CD1c-positive myeloid dendritic cell (primary cell): ENCODE measurements at regions not wholly inside any gene's neighbourhood (a gene's known extent, or its start where the extent isn't known, plus 50 kb on each side); places are given as distances from the start of the nearest gene placed in this dataset.
A peak's percentile ranks its signal among the peaks of the same experiment; 100 is the strongest.
"Not testable (repeated sequence)": the region's sequence is repeated elsewhere in the genome, so short reads cannot be mapped to it uniquely, and the experiment has no call there.

ENCODE experiments used
- DNase-seq: peaks from one replicate; pipeline ENCODE4 v3.0.0-alpha.2; 2016; ENCODE audit errors: extremely low spot score

GRCh38 chr6:28658475-28659249 is 133.0 kb downstream of the GPX5 start:
- DNase-seq: no peak

- DNase-seq: no peak
Observed at GRCh38 chr6:28659250-28659566, 133.5 kb downstream of the GPX5 start.

- no peak for DNase-seq
Observed at GRCh38 chr6:28661097-28661713, 135.5 kb downstream of the GPX5 start.

GRCh38 chr6:28664870-28665396 is 139.3 kb downstream of the GPX5 start:
- no peak for DNase-seq

- no peak for DNase-seq
Observed at GRCh38 chr6:28673417-28673786, 147.7 kb downstream of the GPX5 start.

GRCh38 chr6:28673787-28674671 is 148.3 kb downstream of the GPX5 start:
- DNase-seq: no peak

- no peak for DNase-seq
Observed at GRCh38 chr6:28675600-28675999, 149.9 kb downstream of the GPX5 start.

GRCh38 chr6:28682542-28682941 is 156.9 kb downstream of the GPX5 start:
- no peak for DNase-seq

GRCh38 chr6:28682956-28683685 is 157.4 kb downstream of the GPX5 start:
- DNase-seq: not testable (repeated sequence)

- DNase-seq: peak; percentile 33
Observed at GRCh38 chr6:28683945-28684538, 158.4 kb downstream of the GPX5 start.

- not testable (repeated sequence) for DNase-seq
Observed at GRCh38 chr6:28685960-28686359, 160.3 kb downstream of the GPX5 start.

GRCh38 chr6:28686446-28687027 is 160.9 kb downstream of the GPX5 start:
- peak; percentile 76 for DNase-seq

GRCh38 chr6:28687309-28687981 is 161.8 kb downstream of the GPX5 start:
- DNase-seq: not testable (repeated sequence)

GRCh38 chr6:28691991-28692390 is 166.3 kb downstream of the GPX5 start:
- not testable (repeated sequence) for DNase-seq

- DNase-seq: no peak
Observed at GRCh38 chr6:28693033-28693750, 167.5 kb downstream of the GPX5 start.

- DNase-seq: no peak
Observed at GRCh38 chr6:28693751-28694443, 168.2 kb downstream of the GPX5 start.

GRCh38 chr6:28695715-28696114 is 170.0 kb downstream of the GPX5 start:
- no peak for DNase-seq

GRCh38 chr6:28696167-28696566 is 170.5 kb downstream of the GPX5 start:
- DNase-seq: no peak

- DNase-seq: no peak
Observed at GRCh38 chr6:28696682-28697081, 171.0 kb downstream of the GPX5 start.
